PC-9 (cell line): ENCODE measurements at regions not wholly inside any gene's neighbourhood (a gene's known extent, or its start where the extent isn't known, plus 50 kb on each side); places are given as distances from the start of the nearest gene placed in this dataset.

Experiments used
- BruUV-seq: library from RNA; stranded (reverse); fragments of 400-500 nt; replicated peaks from 2 replicates; lab custom pipeline; 2021; lab: Mats Ljungman, UMichigan
- CTCF ChIA-PET: fragments of 300-600 bp; sonication (Branson Sonifier 250); formaldehyde crosslinking; loops from one replicate; lab custom pipeline; 2022; ENCODE audit warnings: antibody characterized with exemption; lab: Charles Lee
- POLR2A ChIA-PET: fragments of 300-600 bp; sonication (Branson Sonifier 250); formaldehyde crosslinking; loops from one replicate; lab custom pipeline; 2022; ENCODE audit warnings: antibody characterized with exemption; ENCODE audit not compliant: unreplicated experiment; lab: Charles Lee
- DNase-seq, 2 experiments: peaks; one replicate each; pipeline versions ENCODE4 v3.0.0 to v3.0.0-alpha.2; 2015 to 2022; ENCODE audit warnings: mixed read lengths in 1 of 2
- H2AFZ ChIP-seq: fragments of 200-600 bp; sonication (generic); 2 replicates; pipeline ENCODE4 v1.8.1; 2017; ENCODE audit warnings: antibody characterized with exemption
- H3F3A ChIP-seq: fragments of 200-600 bp; sonication (generic); 2 replicates; pipeline ENCODE4 v1.8.1; 2017; ENCODE audit warnings: antibody characterized with exemption, mild to moderate bottlenecking, low read depth; ENCODE audit not compliant: insufficient read depth
- H3K27ac ChIP-seq: fragments of 200-600 bp; sonication (generic); 2 replicates; pipeline ENCODE4 v1.6.1; 2016; ENCODE audit warnings: mixed run types
- H3K27me3 ChIP-seq: fragments of 200-600 bp; sonication (generic); 2 replicates; pipeline ENCODE4 v1.6.1; 2016; ENCODE audit warnings: low read depth, mixed run types; ENCODE audit not compliant: insufficient read depth
- H3K36me3 ChIP-seq: fragments of 200-600 bp; sonication (generic); 2 replicates; pipeline ENCODE4 v1.6.1; 2016; ENCODE audit warnings: low read depth, mixed run types
- H3K4me1 ChIP-seq: fragments of 200-600 bp; sonication (generic); replicated peaks from 2 replicates; pipeline ENCODE4 v1.6.1; 2016; ENCODE audit warnings: mixed run types; ENCODE audit not compliant: insufficient read depth
- H3K4me2 ChIP-seq: fragments of 200-600 bp; sonication (generic); 2 replicates; pipeline ENCODE4 v1.6.1; 2017; ENCODE audit warnings: mixed run types
- H3K4me3 ChIP-seq: fragments of 200-600 bp; sonication (generic); 2 replicates; pipeline ENCODE4 v1.6.1; 2016; ENCODE audit warnings: mixed run types
- H3K79me2 ChIP-seq: fragments of 200-600 bp; sonication (generic); 2 replicates; pipeline ENCODE4 v1.6.1; 2017; ENCODE audit warnings: low read depth, mixed run types
- H3K9me2 ChIP-seq: fragments of 200-600 bp; sonication (generic); 2 replicates; pipeline ENCODE4 v1.8.1; 2017; ENCODE audit warnings: mild to moderate bottlenecking; ENCODE audit not compliant: insufficient read depth
- H3K9me3 ChIP-seq: fragments of 200-600 bp; sonication (generic); 2 replicates; pipeline ENCODE4 v1.8.1; 2016; ENCODE audit warnings: low read depth; ENCODE audit not compliant: insufficient read depth
- H4K20me1 ChIP-seq: fragments of 200-600 bp; sonication (generic); 2 replicates; pipeline ENCODE4 v1.8.1; 2017; ENCODE audit not compliant: insufficient read depth
- EZH2 ChIP-seq: fragments of 200-600 bp; sonication (generic); IDR thresholded peaks from 2 replicates; pipeline ENCODE4 v1.8.0; 2017; ENCODE audit warnings: antibody characterized with exemption, low read depth
- intact Hi-C: fragments of 100-400 bp; cut with micrococcal nuclease; formaldehyde crosslinking; loops from one replicate; pipeline ENCODE4 v1.10.0; 2022; ENCODE audit not compliant: unreplicated experiment
- TF ChIP-seq, protein P1 (sequence below): fragments of 200-600 bp; sonication (generic); conservative IDR thresholded peaks from 2 replicates; pipeline ENCODE4 v1.6.1; 2017; ENCODE audit warnings: mixed run types, antibody characterized with exemption, mild to moderate bottlenecking, moderate library complexity

DNA sequence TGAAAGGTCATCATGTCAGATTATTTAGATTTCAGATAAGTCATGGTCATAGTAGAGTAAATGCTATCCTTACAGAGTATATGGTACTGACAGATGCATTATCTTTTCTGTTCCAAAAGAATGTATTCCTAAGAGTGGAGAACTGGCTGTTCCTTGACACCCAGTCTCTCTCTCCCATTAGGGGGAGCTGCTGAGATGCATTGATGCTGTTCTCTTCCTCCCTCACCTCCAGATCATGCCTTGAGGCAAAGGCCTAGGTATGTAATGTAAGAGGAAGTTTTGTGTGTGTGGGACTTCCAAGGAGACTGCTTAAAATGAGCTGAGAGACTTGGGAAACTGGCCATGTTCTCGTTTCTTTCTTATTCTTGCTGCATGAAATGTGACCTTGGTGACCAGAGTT, 979.5 kb upstream of the CELF4 start:
- H3F3A ChIP-seq, result no peaks in the 10 kb centered on the region
- no peak for DNase-seq
- no peak overlapping the region for H3K27ac ChIP-seq
- no peak overlapping the region for H3K4me3 ChIP-seq
- no peaks in the 10 kb centered on the region for H4K20me1 ChIP-seq
- ChIA-PET CTCF (no interaction called here), POLR2A (no interaction called here)
- TF ChIP-seq EZH2, result no peak
- TF ChIP-seq, protein P1, sequence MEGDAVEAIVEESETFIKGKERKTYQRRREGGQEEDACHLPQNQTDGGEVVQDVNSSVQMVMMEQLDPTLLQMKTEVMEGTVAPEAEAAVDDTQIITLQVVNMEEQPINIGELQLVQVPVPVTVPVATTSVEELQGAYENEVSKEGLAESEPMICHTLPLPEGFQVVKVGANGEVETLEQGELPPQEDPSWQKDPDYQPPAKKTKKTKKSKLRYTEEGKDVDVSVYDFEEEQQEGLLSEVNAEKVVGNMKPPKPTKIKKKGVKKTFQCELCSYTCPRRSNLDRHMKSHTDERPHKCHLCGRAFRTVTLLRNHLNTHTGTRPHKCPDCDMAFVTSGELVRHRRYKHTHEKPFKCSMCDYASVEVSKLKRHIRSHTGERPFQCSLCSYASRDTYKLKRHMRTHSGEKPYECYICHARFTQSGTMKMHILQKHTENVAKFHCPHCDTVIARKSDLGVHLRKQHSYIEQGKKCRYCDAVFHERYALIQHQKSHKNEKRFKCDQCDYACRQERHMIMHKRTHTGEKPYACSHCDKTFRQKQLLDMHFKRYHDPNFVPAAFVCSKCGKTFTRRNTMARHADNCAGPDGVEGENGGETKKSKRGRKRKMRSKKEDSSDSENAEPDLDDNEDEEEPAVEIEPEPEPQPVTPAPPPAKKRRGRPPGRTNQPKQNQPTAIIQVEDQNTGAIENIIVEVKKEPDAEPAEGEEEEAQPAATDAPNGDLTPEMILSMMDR, result no peak
- H3K79me2 ChIP-seq, result no peaks in the 10 kb centered on the region
- H3K27me3 ChIP-seq, result no peaks in the 10 kb centered on the region
- no peaks in the 10 kb centered on the region for H3K9me2 ChIP-seq
- H2AFZ ChIP-seq, result no peak overlapping the region
- no peak overlapping the region for H3K4me2 ChIP-seq
- H3K36me3 ChIP-seq, result no peaks in the 10 kb centered on the region
- BruUV-seq, result no TSS peak
- intact Hi-C loops, result no loop called here
- no peaks in the 10 kb centered on the region for H3K4me1 ChIP-seq
- no peaks in the 10 kb centered on the region for H3K9me3 ChIP-seq

DNA sequence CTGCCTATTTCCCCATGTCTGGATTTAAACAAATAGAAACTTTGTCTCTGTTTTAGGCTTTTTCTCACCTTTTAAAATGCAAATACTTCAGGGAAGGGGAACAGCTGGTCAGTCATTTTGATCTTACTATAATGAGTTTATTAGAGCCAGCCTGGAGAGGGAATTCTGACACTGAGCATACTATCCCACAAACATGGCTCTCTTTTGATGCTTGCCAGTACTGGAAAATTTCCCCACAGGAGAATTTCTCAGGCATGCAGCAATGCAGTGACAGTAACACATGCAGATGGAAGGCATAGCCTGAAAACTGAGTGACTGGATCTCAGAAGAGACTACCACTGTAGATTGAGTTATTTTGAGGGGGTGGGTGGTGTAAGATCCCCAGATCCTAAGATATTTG, 974.3 kb upstream of the CELF4 start:
- BruUV-seq, result no TSS peak
- DNase-seq, result no peak
- intact Hi-C loops, result no loop called here
- Histone ChIP-seq H2AFZ (no peak overlapping the region), H3K79me2 (no peaks in the 10 kb centered on the region), H3K27me3 (no peaks in the 10 kb centered on the region), H4K20me1 (no peaks in the 10 kb centered on the region), H3K4me2 (no peak overlapping the region), H3F3A (no peaks in the 10 kb centered on the region), H3K27ac (no peak overlapping the region), H3K9me3 (no peaks in the 10 kb centered on the region), H3K36me3 (no peaks in the 10 kb centered on the region), H3K4me1 (no peaks in the 10 kb centered on the region), H3K9me2 (no peaks in the 10 kb centered on the region), H3K4me3 (no peak overlapping the region)
- no peak for TF ChIP-seq EZH2
- TF ChIP-seq, protein P1, result no peak
- POLR2A ChIA-PET, result no interaction called here
- CTCF ChIA-PET, result no interaction called here

DNA sequence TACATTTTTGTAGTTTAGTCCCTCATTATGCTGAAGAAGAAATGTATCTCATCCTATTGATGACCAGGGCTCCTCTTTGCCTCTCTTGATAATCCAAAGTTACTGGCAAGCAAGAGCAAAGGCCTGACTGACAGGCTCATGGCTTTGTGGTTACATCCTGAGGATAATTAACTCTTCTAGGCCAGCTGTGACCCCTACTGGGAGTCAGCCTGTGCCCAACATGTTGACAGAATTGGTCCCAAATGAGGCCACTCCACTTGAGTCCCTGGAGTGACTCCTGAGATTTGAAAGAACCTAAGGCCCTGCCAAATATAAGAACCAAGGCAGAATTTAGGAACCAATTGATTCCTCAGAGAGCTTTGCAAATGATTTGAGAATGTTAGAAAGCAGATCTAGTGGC, 973.8 kb upstream of the CELF4 start:
- no peak overlapping the region for H3K27ac ChIP-seq
- no peaks in the 10 kb centered on the region for H4K20me1 ChIP-seq
- H2AFZ ChIP-seq, result no peak overlapping the region
- no peak for DNase-seq
- no peaks in the 10 kb centered on the region for H3K79me2 ChIP-seq
- intact Hi-C loops, result no loop called here
- POLR2A ChIA-PET, result no interaction called here
- no peaks in the 10 kb centered on the region for H3K9me2 ChIP-seq
- no peaks in the 10 kb centered on the region for H3K36me3 ChIP-seq
- H3K4me1 ChIP-seq, result no peaks in the 10 kb centered on the region
- no peak overlapping the region for H3K4me3 ChIP-seq
- no peak overlapping the region for H3K4me2 ChIP-seq
- TF ChIP-seq EZH2, result no peak
- TF ChIP-seq, protein P1, result no peak
- H3F3A ChIP-seq, result no peaks in the 10 kb centered on the region
- CTCF ChIA-PET, result no interaction called here
- H3K27me3 ChIP-seq, result no peaks in the 10 kb centered on the region
- no peaks in the 10 kb centered on the region for H3K9me3 ChIP-seq
- BruUV-seq, result no TSS peak
